Mucosa of stomach (tissue), 1 donor: ENCODE measurements at regions not wholly inside any gene's neighbourhood (a gene's known extent, or its start where the extent isn't known, plus 50 kb on each side); places are given as distances from the start of the nearest gene placed in this dataset.
"Not testable (repeated sequence)": the region's sequence is repeated elsewhere in the genome, so short reads cannot be mapped to it uniquely, and the experiment has no call there.

Source experiments
- H3K27me3 ChIP-seq: one replicate; pipeline ENCODE4 v1.7.0; 2013; ENCODE audit warnings: mild to moderate bottlenecking, low read length; ENCODE audit not compliant: control insufficient read depth, insufficient read depth
- H3K36me3 ChIP-seq: one replicate; pipeline ENCODE4 v1.7.0; 2013; ENCODE audit warnings: low read length; ENCODE audit not compliant: control insufficient read depth, insufficient read depth
- H3K4me1 ChIP-seq: one replicate; pipeline ENCODE4 v1.7.0; 2013; ENCODE audit warnings: mild to moderate bottlenecking, low read length; ENCODE audit not compliant: control insufficient read depth, insufficient read depth
- H3K4me3 ChIP-seq: one replicate; pipeline ENCODE4 v1.7.0; 2013; ENCODE audit warnings: low read length
- H3K9ac ChIP-seq: one replicate; pipeline ENCODE4 v1.7.0; 2013; ENCODE audit warnings: mild to moderate bottlenecking, low read length, moderate library complexity
- H3K9me3 ChIP-seq: one replicate; pipeline ENCODE4 v1.7.0; 2013; ENCODE audit warnings: mild to moderate bottlenecking, low read length, moderate library complexity; ENCODE audit not compliant: control insufficient read depth
- donor health status: Pancreatic carcinoma.

DNA sequence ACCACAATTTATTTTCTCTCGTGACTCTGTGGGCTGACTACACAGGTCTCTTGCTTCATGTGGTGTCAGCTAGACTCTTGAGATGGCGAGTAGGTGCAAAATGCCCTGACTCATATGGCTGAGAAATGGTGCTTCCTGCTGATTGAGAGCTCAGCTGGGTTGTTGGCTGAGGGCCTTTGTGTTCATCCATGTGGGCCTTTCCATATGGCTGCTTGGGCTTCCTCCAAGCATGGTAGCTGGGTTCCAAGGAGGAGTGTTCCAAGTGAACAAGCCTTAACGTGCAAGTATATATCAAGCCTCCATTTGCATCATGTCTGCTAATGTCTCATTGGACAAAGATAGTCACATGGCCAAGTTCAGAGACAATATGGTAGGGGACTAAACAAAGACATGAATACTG, 164.0 kb downstream of the PDCD6IP start:
- no peaks in the 10 kb centered on the region for H3K27me3 ChIP-seq
- no peak overlapping the region for H3K4me3 ChIP-seq
- H3K36me3 ChIP-seq: no peaks in the 10 kb centered on the region
- no peak overlapping the region for H3K9ac ChIP-seq
- no peaks in the 10 kb centered on the region for H3K4me1 ChIP-seq
- no peaks in the 10 kb centered on the region for H3K9me3 ChIP-seq

DNA sequence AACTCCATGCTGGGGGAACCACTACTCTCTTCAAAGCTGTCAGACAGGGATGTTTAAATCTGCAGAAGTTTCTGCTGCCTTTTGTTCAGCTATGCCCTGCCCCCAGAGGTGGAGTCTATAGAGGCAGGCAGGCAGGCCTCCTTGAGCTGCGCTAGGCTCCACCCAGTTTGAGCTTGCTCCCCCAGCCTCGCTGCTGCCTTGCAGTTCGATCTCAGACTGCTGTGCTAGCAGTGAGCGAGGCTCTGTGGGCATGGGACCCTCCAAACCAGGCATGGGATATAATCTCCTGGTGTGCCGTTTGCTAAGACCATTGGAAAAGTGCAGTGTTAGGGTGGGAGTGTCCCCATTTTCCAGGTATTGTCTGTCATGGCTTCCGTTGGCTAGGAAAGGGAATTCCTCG, 171.8 kb downstream of the PDCD6IP start:
- not testable (repeated sequence) for H3K4me3 ChIP-seq, H3K4me1 ChIP-seq

DNA sequence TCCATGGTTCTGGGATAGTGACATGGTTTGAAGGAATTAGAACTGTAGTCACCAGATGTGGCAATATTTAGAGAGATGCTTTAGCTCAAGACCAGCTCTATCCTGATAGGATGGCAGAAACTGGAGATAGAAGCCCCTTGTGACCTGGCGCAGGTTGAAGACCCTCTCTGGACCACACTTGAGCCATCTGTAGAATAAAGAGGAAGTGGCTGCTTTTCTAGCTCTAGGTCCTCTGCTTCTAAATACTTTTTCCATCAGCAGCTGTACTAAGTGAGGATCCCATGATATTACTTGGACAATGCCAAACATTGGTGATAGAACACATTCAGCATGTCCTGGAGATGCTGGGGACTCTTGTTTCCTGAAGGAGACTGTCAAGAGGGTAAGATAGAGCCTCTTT, 172.6 kb downstream of the PDCD6IP start:
- no peak overlapping the region for H3K4me3 ChIP-seq
- no peak overlapping the region for H3K9ac ChIP-seq
- no peaks in the 10 kb centered on the region for H3K36me3 ChIP-seq
- H3K27me3 ChIP-seq: no peaks in the 10 kb centered on the region
- H3K4me1 ChIP-seq: no peaks in the 10 kb centered on the region
- no peaks in the 10 kb centered on the region for H3K9me3 ChIP-seq

More for the DNA sequence above, 171.8 kb downstream of the PDCD6IP start:
- H3K36me3 ChIP-seq, H3K27me3 ChIP-seq, H3K9me3 ChIP-seq, H3K9ac ChIP-seq: not testable (repeated sequence)

DNA sequence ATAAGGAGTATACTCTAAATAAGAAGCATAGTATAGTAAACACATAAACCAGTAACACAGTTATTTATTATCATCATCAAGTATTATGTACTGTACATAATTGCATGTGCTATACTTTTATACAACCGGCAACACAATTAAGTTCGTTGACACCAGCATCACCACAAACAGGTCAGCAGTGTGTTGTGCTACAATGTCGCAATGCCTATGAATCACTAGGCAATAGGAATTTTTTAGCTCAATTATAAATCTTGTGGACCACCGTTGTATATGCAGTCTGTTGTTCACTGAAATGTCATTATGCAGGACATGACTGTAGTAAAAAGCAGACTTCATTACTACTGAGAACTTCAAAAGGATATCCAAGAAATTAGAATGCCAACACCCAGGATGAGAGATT, 177.0 kb downstream of the PDCD6IP start:
- H3K4me3 ChIP-seq: no peak overlapping the region
- H3K9ac ChIP-seq: no peak overlapping the region
- no peaks in the 10 kb centered on the region for H3K27me3 ChIP-seq
- H3K9me3 ChIP-seq: no peaks in the 10 kb centered on the region
- H3K4me1 ChIP-seq: no peaks in the 10 kb centered on the region
- no peaks in the 10 kb centered on the region for H3K36me3 ChIP-seq

DNA sequence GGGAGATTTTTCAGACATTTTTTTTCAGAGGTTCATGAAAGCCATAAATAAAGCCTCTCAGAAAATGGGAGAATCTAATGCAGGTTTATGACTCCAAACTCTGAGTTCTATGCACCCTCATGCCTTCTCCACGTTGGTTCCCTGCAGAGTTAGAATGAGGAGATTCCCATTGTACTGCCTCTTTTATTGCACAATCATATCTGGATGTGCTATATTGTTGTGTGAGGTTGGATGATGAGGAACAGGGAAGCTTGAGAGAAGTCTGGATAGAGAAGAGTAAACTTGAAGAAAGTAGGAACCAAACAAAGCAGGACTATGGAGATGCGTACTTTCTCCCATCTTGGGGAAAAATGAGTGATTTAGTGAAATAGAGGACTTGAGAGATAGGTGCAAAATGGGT, 178.8 kb downstream of the PDCD6IP start:
- no peaks in the 10 kb centered on the region for H3K4me1 ChIP-seq
- H3K4me3 ChIP-seq: no peak overlapping the region
- H3K36me3 ChIP-seq: no peaks in the 10 kb centered on the region
- no peaks in the 10 kb centered on the region for H3K27me3 ChIP-seq
- no peaks in the 10 kb centered on the region for H3K9me3 ChIP-seq
- H3K9ac ChIP-seq: no peak overlapping the region

DNA sequence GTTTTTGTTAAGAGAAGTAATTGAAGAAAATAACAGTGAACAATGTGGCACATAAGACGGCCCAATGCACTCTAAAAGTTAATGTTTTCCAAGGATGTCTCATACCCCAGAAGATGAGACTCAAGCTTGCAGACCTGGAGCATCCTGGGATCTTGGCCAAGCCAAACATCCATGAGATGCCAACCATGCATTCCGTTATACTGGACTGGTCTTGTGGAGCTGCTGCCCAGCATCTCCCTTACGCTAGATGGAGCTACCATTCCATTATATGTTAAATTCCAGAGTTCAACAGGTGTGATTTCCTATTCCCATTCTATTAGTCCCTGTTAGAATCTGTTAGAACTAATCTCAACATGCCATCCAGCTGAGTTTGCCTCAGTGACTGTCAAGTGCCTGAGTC, 181.8 kb downstream of the PDCD6IP start:
- Histone ChIP-seq H3K4me3 (no peak overlapping the region), H3K27me3 (no peaks in the 10 kb centered on the region), H3K9ac (no peak overlapping the region), H3K4me1 (no peaks in the 10 kb centered on the region), H3K9me3 (no peaks in the 10 kb centered on the region), H3K36me3 (no peaks in the 10 kb centered on the region)

DNA sequence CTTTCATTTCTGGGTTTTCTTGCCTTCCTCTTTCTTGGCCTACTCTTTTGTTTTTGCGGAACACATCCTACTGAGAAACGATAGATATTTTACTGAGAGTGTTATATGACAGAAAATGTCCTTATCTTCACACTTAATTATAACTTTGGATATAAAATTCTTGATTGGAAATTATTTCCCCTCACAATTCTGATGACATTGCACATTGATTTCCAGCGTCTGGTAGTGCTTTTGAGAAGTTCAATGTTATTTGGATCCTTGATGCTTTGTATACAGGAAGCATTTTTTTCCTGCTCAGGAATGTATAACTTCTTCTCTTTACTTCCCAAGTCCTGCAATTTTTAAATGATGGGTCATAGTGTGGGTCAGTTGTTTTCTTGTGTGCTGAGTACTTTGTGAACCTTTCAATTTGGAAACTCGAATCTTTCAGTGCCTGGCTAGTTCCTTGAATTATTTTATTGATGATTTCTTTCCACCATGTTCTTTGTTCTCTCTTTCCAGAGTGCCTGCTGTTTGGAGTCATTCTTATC, 183.9 kb downstream of the PDCD6IP start:
- no peaks in the 10 kb centered on the region for H3K36me3 ChIP-seq
- no peak overlapping the region for H3K9ac ChIP-seq
- no peaks in the 10 kb centered on the region for H3K4me1 ChIP-seq
- H3K27me3 ChIP-seq: no peaks in the 10 kb centered on the region
- H3K4me3 ChIP-seq: no peak overlapping the region
- H3K9me3 ChIP-seq: no peaks in the 10 kb centered on the region

DNA sequence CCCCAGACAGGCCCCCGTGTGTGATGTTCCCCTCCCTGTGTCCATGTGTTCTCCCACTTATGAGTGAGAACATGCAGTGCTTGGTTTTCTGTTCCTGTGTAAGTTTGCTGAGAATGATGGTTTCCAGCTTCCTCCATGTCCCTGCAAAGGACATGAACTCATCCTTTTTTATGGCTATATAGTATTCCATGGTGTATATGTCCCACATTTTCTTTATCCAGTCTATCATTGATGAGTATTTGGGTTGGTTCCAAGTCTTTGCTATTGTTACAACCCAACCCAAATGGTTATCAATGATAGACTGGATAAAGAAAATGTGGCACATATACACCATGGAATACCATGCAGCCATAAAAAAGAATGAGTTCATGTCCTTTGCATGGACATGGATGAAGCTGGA, 184.5 kb downstream of the PDCD6IP start:
- H3K9ac ChIP-seq, H3K4me3 ChIP-seq, H3K9me3 ChIP-seq, H3K36me3 ChIP-seq, H3K27me3 ChIP-seq, H3K4me1 ChIP-seq: not testable (repeated sequence)

DNA sequence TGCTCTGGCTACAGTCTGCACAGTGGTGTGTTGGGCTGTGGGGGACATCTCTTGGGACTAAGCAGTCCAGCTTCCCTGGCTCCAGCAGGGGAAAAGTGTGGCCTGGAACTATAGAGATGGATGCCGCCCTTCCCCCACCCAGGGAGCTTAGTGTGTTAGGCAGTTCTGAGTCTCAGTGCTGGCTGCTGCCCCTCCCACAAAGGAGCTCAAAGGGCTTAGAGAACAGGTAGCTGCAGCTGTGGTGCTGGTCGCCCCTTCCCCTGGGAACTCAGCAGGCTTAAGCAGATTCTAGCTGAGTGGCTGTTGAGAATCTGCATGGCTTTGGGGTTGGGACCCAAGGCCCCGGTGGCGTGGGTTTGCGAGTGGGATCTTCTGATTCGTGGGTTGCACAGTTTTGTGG, 190.8 kb downstream of the PDCD6IP start:
- H3K9me3 ChIP-seq: no peaks in the 10 kb centered on the region
- H3K36me3 ChIP-seq: no peaks in the 10 kb centered on the region
- no peaks in the 10 kb centered on the region for H3K27me3 ChIP-seq
- H3K4me1 ChIP-seq: no peaks in the 10 kb centered on the region
- H3K4me3 ChIP-seq: no peak overlapping the region
- H3K9ac ChIP-seq: no peak overlapping the region

DNA sequence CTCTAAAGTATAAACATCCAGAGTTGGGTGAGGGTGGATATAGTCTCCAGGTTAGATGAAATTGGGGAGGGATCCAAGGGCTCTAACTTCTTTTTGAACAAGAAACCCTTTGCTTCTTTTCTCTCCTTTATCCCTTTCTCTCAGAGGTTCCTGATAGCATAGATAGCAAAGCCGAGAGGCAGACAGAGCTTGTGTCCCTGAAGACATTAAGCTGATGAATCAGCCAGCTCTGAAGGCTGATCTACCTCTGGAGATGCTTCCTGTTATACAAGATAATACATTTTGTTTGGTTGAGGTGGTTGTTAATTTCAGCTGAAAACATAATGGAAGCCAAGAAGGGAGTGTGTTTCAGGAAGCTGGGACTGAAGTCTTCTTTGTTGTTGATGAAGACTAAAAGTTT, 193.2 kb downstream of the PDCD6IP start:
- Histone ChIP-seq H3K9ac (no peak overlapping the region), H3K36me3 (no peaks in the 10 kb centered on the region), H3K4me3 (no peak overlapping the region), H3K4me1 (no peaks in the 10 kb centered on the region), H3K9me3 (no peaks in the 10 kb centered on the region), H3K27me3 (no peaks in the 10 kb centered on the region)

DNA sequence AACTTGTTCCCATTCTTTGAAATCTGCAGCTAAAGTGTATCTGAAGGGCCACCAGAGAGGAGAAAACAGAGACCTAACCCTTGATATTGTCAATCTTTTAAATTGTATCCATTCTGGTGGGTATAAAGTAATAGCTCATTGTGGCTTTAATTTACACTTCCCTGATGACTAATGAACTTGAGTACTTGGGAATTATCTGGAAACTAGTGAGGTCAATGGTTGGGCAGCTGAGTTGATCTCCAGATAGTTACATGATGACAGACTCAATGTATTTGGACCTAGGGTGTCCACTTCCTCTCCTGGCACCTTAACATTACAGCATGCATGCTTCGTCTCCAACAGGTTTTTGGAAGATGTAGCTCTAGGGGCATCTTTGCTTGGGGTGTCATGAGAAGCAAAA, 195.2 kb downstream of the PDCD6IP start:
- Histone ChIP-seq H3K36me3 (no peaks in the 10 kb centered on the region), H3K4me1 (no peaks in the 10 kb centered on the region), H3K9ac (no peak overlapping the region), H3K9me3 (no peaks in the 10 kb centered on the region), H3K27me3 (no peaks in the 10 kb centered on the region), H3K4me3 (no peak overlapping the region)

DNA sequence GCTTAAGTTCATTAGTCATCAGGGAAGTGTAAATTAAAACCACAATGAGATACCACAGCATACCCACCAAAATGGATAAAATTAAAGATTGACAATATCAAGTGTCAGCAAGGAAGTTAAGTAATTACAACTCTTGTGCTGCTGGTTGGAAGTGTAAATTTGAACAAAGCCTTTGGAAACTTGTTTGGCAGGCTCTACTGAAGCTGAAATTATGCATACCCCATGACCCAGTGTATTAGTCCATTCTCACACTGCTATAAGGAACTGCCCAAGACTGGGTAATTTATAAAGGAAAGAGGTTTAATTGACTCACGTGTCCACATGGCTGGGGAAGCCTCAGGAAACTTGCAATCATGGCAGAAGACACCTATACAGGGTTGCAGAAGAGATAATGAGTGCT, 196.1 kb downstream of the PDCD6IP start:
- Histone ChIP-seq H3K4me1 (no peaks in the 10 kb centered on the region), H3K9me3 (no peaks in the 10 kb centered on the region), H3K27me3 (no peaks in the 10 kb centered on the region)

DNA sequence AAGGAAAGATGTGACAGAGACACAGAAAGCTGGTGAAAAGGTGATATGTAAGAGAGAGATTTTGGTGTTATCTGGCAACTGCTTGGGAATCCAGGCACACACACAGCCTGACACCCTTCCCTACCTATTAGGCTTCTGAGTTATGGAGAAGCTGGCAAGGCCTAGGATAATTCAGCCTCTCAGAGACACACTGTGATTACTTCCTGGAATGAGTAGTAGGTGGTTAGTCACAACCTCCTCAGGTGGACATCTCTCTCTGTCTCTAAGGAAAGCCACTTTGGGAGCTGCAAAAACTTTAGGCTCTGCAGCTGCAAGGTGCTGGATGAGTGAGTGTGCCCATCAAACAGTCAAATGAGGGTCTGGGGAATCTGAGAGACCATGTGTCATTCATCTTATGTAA, 201.9 kb downstream of the PDCD6IP start:
- H3K9me3 ChIP-seq: no peaks in the 10 kb centered on the region
- no peaks in the 10 kb centered on the region for H3K36me3 ChIP-seq
- no peak overlapping the region for H3K4me3 ChIP-seq
- H3K9ac ChIP-seq: no peak overlapping the region
- H3K4me1 ChIP-seq: no peaks in the 10 kb centered on the region
- H3K27me3 ChIP-seq: no peaks in the 10 kb centered on the region

More for the DNA sequence above, 196.1 kb downstream of the PDCD6IP start:
- Histone ChIP-seq H3K9ac (no peak overlapping the region), H3K4me3 (no peak overlapping the region), H3K36me3 (no peaks in the 10 kb centered on the region)
